ENCODE measurements at regions not wholly inside any gene's neighbourhood (a gene's known extent, or its start where the extent isn't known, plus 50 kb on each side); places are given as distances from the start of the nearest gene placed in this dataset.

GRCh38 chr17:37801171-37801570, 56.3 kb upstream of the HNF1B start:
- TF ChIP-seq RFX5 (IDR thresholded peaks at IDR 0.05; ENCODE audit: low read depth, low read length), result no peak
- no peak for TF ChIP-seq ZNF24 (IDR thresholded peaks at IDR 0.05)
- no peak for TF ChIP-seq BCL3 (IDR thresholded peaks at IDR 0.05; ENCODE audit: borderline replicate concordance, insufficient read depth, low read depth, low read length, poor library complexity, severe bottlenecking)
- no TSS peak for BruUV-seq (replicated peaks)
- FAIRE-seq, result no peak
- ChIA-PET CTCF (interaction anchor here (1.1 to 2.3 kb wide), 3 partner anchors 10 to 15 kb away, joined by 3 to 5 read pairs (median 4); no protein-coding TSS in a partner anchor), SMC1A (ENCODE audit: uncharacterized antibody, unreplicated experiment) (interaction anchor here (1.0 to 1.9 kb wide), 3 partner anchors 10 to 25 kb away, joined by 3 to 9 read pairs (median 4); no protein-coding TSS in a partner anchor), POLR2A (interaction anchor here (1.0 kb wide), 1 partner anchor 9 kb away, joined by 3 read pairs; no protein-coding TSS in a partner anchor), RAD21 (ENCODE audit: unreplicated experiment) (interaction anchor here (1.3 kb wide), 1 partner anchor 15 kb away, joined by 3 read pairs; no protein-coding TSS in a partner anchor)
- 18% methylated on average over 5 of the region's 5 CpGs for WGBS (ENCODE audit: insufficient coverage, insufficient replicate concordance, low lambda C conversion rate, missing lambda C conversion rate)
- Histone ChIP-seq H3K4me2 (ENCODE audit: control insufficient read depth, insufficient read depth) (no peak overlapping the region), H4K20me1 (ENCODE audit: control insufficient read depth, insufficient read depth) (no peaks in the 10 kb centered on the region), H3K27ac (ENCODE audit: control insufficient read depth, insufficient read depth) (no peak overlapping the region), H3K4me1 (ENCODE audit: control insufficient read depth, insufficient read depth, low read length) (peaks cover 9% of the 10 kb centered on the region), H3K36me3 (ENCODE audit: control insufficient read depth in 2 of 2, insufficient read depth in 2 of 2, low read length in 1 of 2) (no peaks in the 10 kb centered on the region), H3K4me3 (no peak overlapping the region), H3K79me2 (ENCODE audit: control insufficient read depth, insufficient read depth, low read length) (no peaks in the 10 kb centered on the region), H3K9me3 (replicated peaks; ENCODE audit: control insufficient read depth, insufficient read depth, low read length) (no peaks in the 10 kb centered on the region; the same call in 2 of the 3 replicates), H3K27me3 (replicated peaks in 1 of 2; ENCODE audit: control insufficient read depth in 2 of 2, insufficient read depth in 2 of 2, low read length in 1 of 2) (no peaks in the 10 kb centered on the region), H3K9ac (ENCODE audit: control insufficient read depth, insufficient read depth, low read length) (no peak overlapping the region), H2AFZ (ENCODE audit: control insufficient read depth, low read depth, low read length) (no peak overlapping the region)
- no peak for DNase-seq (ENCODE audit: low read depth, low spot score)
- no peak for ATAC-seq
- intact Hi-C loops (cut with micrococcal nuclease; ENCODE audit: unreplicated experiment) (no loop called here), in situ Hi-C loops (cut with MboI) (loop anchor here (25.0 kb wide), 1 partner anchor 1164 kb away; no protein-coding TSS in a partner anchor)

GRCh38 chr17:37797206-37797605, 52.3 kb upstream of the HNF1B start:
- no peaks in the 10 kb centered on the region for H3K27me3 ChIP-seq (replicated peaks in 1 of 2; ENCODE audit: control insufficient read depth in 2 of 2, insufficient read depth in 2 of 2, low read length in 1 of 2)
- BruUV-seq (replicated peaks), result no TSS peak
- no peaks in the 10 kb centered on the region; the same call in 2 of the 3 replicates for H3K9me3 ChIP-seq (replicated peaks; ENCODE audit: control insufficient read depth, insufficient read depth, low read length)
- ChIA-PET POLR2A (interaction anchor here (0.6 kb wide), 1 partner anchor 158 kb away, joined by 7 read pairs; no protein-coding TSS in a partner anchor), SMC1A (ENCODE audit: uncharacterized antibody, unreplicated experiment) (interaction anchor here (1.0 to 2.2 kb wide), 3 partner anchors 17 to 44 kb away, joined by 3 to 5 read pairs (median 4); no protein-coding TSS in a partner anchor), CTCF (interaction anchor here (1.2 to 8.3 kb wide), 2 partner anchors 19 to 153 kb away, joined by 4 to 97 read pairs; no protein-coding TSS in a partner anchor), RAD21 (ENCODE audit: unreplicated experiment) (no interaction called here)
- in situ Hi-C loops (cut with MboI) (loop anchor here (10.0 kb wide), 1 partner anchor 62 kb away; no protein-coding TSS in a partner anchor), intact Hi-C loops (cut with micrococcal nuclease; ENCODE audit: unreplicated experiment) (no loop called here)
- no peak overlapping the region for H3K4me3 ChIP-seq
- no peaks in the 10 kb centered on the region for H4K20me1 ChIP-seq (ENCODE audit: control insufficient read depth, insufficient read depth)
- no peaks in the 10 kb centered on the region for H3K36me3 ChIP-seq (ENCODE audit: control insufficient read depth in 2 of 2, insufficient read depth in 2 of 2, low read length in 1 of 2)
- H3K27ac ChIP-seq (ENCODE audit: control insufficient read depth, insufficient read depth), result no peak overlapping the region
- H2AFZ ChIP-seq (ENCODE audit: control insufficient read depth, low read depth, low read length), result no peak overlapping the region
- FAIRE-seq (no peak), ATAC-seq (no peak), DNase-seq (ENCODE audit: low read depth, low spot score) (no peak)
- peaks cover 9% of the 10 kb centered on the region for H3K4me1 ChIP-seq (ENCODE audit: control insufficient read depth, insufficient read depth, low read length)
- no peak overlapping the region for H3K9ac ChIP-seq (ENCODE audit: control insufficient read depth, insufficient read depth, low read length)
- H3K79me2 ChIP-seq (ENCODE audit: control insufficient read depth, insufficient read depth, low read length), result no peaks in the 10 kb centered on the region
- H3K4me2 ChIP-seq (ENCODE audit: control insufficient read depth, insufficient read depth), result no peak overlapping the region
- TF ChIP-seq POLR2AphosphoS2 (IDR thresholded peaks at IDR 0.05; ENCODE audit: low read depth, low read length), result no peak
- no peak for TF ChIP-seq CHD4 (IDR thresholded peaks at IDR 0.05)
- TF ChIP-seq KDM1A (IDR thresholded peaks at IDR 0.05; ENCODE audit: borderline replicate concordance), result no peak
- TF ChIP-seq FOXM1 (IDR thresholded peaks at IDR 0.05; ENCODE audit: low read depth, low read length), result no peak
- no peak for TF ChIP-seq TAF1 (IDR thresholded peaks at IDR 0.05; ENCODE audit: borderline replicate concordance, low read depth, low read length)

Measured in GM12878 (cell line).